ENCODE measurements at regions not wholly inside any gene's neighbourhood (a gene's known extent, or its start where the extent isn't known, plus 50 kb on each side); places are given as distances from the start of the nearest gene placed in this dataset.

GRCh38 chr7:35993676-35994606 lies 159.1 kb upstream of the EEPD1 start:
- no peaks in the 10 kb centered on the region for H3K79me2 ChIP-seq (ENCODE audit: insufficient read depth, low read length)
- no peak overlapping the region for H3K4ac ChIP-seq (ENCODE audit: low read depth, low read length)
- no peaks in the 10 kb centered on the region for H3K79me1 ChIP-seq (ENCODE audit: insufficient read depth, low read depth, low read length, poor library complexity, severe bottlenecking)
- Mint-ChIP-seq H3K36me3 (ENCODE audit: insufficient read depth in 1 of 3, low read depth in 3 of 3) (no peaks in the 10 kb centered on the region), H3K4me3 (no peak overlapping the region), H3K4me1 (peaks cover 3% of the 10 kb centered on the region in 2 experiments; a peak in 3 of 4 replicates), H3K27me3 (ENCODE audit: low read depth) (no peaks in the 10 kb centered on the region), H3K27ac (0 out of 7 replicates have a peak overlapping the region, but pooled peaks of 1 of the 3 experiments have one; percentile 19), H3K9me3 (no peaks in the 10 kb centered on the region)
- no peak overlapping the region for H2AK5ac ChIP-seq (ENCODE audit: insufficient read length, low read length)
- no peaks in the 10 kb centered on the region for H3K9me3 ChIP-seq (ENCODE audit: control insufficient read depth, low read depth, low read length)
- H4K20me1 ChIP-seq (ENCODE audit: control insufficient read depth, insufficient read depth, insufficient read length), result no peaks in the 10 kb centered on the region
- DNase-seq, result no peak
- H3K23ac ChIP-seq (ENCODE audit: insufficient read length, low read depth, low read length), result no peak overlapping the region
- no peak overlapping the region for H2AFZ ChIP-seq (ENCODE audit: low read length)
- WGBS (ENCODE audit: extremely low coverage, insufficient read length, low lambda C conversion rate), result no CpG with 5 or more reads among the region's 8 CpGs
- H3K27ac ChIP-seq (ENCODE audit: insufficient read length, low read depth, low read length), result no peak overlapping the region
- no peak overlapping the region for H3K14ac ChIP-seq (ENCODE audit: insufficient read depth, low read length)
- no peaks in the 10 kb centered on the region for H3K23me2 ChIP-seq (ENCODE audit: insufficient read length, low read depth, low read length, poor library complexity, severe bottlenecking)
- H3K18ac ChIP-seq (ENCODE audit: insufficient read length, low read depth, low read length), result no peak overlapping the region
- no peak overlapping the region for H2BK15ac ChIP-seq (ENCODE audit: low read depth, low read length)
- H4K5ac ChIP-seq (ENCODE audit: insufficient read length, low read depth, low read length), result no peak overlapping the region
- no peak overlapping the region for H4K91ac ChIP-seq (ENCODE audit: insufficient read length, low read depth, low read length)
- H2BK5ac ChIP-seq (ENCODE audit: insufficient read length, low read length), result no peak overlapping the region
- no peak overlapping the region for H2BK12ac ChIP-seq (ENCODE audit: insufficient read length, low read depth, low read length)
- H3K27me3 ChIP-seq (ENCODE audit: insufficient read depth, low read length), result no peaks in the 10 kb centered on the region
- H3K56ac ChIP-seq (ENCODE audit: insufficient read length, low read depth, low read length), result no peak overlapping the region
- H3K9ac ChIP-seq (ENCODE audit: extremely low read depth, insufficient read length, low read length), result no peak overlapping the region
- H3T11ph ChIP-seq (ENCODE audit: low read length), result no peak overlapping the region
- no peak overlapping the region for H2BK120ac ChIP-seq (ENCODE audit: low read depth, low read length, poor library complexity, severe bottlenecking)
- no peak for TF ChIP-seq CTCF (conservative IDR thresholded peaks at IDR 0.05)
- no peak overlapping the region for H4K8ac ChIP-seq (replicated peaks; ENCODE audit: insufficient read length, low read depth, low read length)
- H3K4me2 ChIP-seq (ENCODE audit: insufficient read depth, insufficient read length, low read length), result no peak overlapping the region
- H2BK20ac ChIP-seq (ENCODE audit: low read depth, low read length, poor library complexity, severe bottlenecking), result no peak overlapping the region
- H3K4me1 ChIP-seq (ENCODE audit: insufficient read depth, low read length), result no peaks in the 10 kb centered on the region
